ENCODE measurements at regions not wholly inside any gene's neighbourhood (a gene's known extent, or its start where the extent isn't known, plus 50 kb on each side); places are given as distances from the start of the nearest gene placed in this dataset.

DNA sequence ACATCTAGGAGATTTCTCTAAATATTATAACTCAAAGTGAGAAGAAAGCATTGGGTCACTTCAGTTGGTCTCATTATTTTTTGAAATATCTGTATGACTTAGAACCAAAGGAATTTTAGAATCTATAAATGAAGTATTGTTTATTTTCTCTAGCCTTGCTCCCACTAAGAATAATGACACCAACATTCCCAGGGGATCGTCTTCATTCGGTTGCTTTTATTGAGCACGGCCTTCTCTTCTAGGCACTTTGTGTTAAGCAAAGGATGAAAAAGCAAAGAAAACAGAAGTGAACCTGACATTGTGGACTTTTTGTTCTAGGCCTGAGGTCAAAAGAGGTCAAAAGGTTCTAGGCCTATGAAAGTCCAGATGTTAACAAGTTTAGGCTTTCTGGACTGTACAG lies 231.9 kb downstream of the GALR1 start (continued):
- TF ChIP-seq, protein P1, sequence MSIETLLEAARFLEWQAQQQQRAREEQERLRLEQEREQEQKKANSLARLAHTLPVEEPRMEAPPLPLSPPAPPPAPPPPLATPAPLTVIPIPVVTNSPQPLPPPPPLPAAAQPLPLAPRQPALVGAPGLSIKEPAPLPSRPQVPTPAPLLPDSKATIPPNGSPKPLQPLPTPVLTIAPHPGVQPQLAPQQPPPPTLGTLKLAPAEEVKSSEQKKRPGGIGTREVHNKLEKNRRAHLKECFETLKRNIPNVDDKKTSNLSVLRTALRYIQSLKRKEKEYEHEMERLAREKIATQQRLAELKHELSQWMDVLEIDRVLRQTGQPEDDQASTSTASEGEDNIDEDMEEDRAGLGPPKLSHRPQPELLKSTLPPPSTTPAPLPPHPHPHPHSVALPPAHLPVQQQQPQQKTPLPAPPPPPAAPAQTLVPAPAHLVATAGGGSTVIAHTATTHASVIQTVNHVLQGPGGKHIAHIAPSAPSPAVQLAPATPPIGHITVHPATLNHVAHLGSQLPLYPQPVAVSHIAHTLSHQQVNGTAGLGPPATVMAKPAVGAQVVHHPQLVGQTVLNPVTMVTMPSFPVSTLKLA (IDR thresholded peaks at IDR 0.05): no peak
- no peak for TF ChIP-seq ZBTB33 (CRISPR knock-in tag; IDR thresholded peaks at IDR 0.05)
- TF ChIP-seq, protein P2, sequence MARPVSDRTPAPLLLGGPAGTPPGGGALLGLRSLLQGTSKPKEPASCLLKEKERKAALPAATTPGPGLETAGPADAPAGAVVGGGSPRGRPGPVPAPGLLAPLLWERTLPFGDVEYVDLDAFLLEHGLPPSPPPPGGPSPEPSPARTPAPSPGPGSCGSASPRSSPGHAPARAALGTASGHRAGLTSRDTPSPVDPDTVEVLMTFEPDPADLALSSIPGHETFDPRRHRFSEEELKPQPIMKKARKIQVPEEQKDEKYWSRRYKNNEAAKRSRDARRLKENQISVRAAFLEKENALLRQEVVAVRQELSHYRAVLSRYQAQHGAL (CRISPR knock-in tag; IDR thresholded peaks at IDR 0.05; ENCODE audit: not compliant biosample characterization): no peak
- no peak for TF ChIP-seq ZNF615 (CRISPR knock-in tag; IDR thresholded peaks at IDR 0.05; ENCODE audit: borderline replicate concordance)
- TF ChIP-seq ZNF350 (CRISPR knock-in tag; IDR thresholded peaks at IDR 0.05; ENCODE audit: borderline replicate concordance, low read depth): no peak
- TF ChIP-seq FOXA1 (IDR thresholded peaks at IDR 0.05): no peak
- TF ChIP-seq FOXA1 (CRISPR knock-in tag; IDR thresholded peaks at IDR 0.05): no peak
- no peak for TF ChIP-seq ZNF136 (CRISPR knock-in tag; IDR thresholded peaks at IDR 0.05; ENCODE audit: low read depth)
- TF ChIP-seq TCF7 (IDR thresholded peaks at IDR 0.05; ENCODE audit: low read depth): no peak

Data from HepG2 (cell line).